Endothelial cell of umbilical vein (primary cell): ENCODE measurements at regions not wholly inside any gene's neighbourhood (a gene's known extent, or its start where the extent isn't known, plus 50 kb on each side); places are given as distances from the start of the nearest gene placed in this dataset.

ENCODE experiments used
- BruUV-seq: library from RNA; stranded (reverse); fragments of 400-500 nt; replicated peaks from 2 replicates; lab custom pipeline; 2021; lab: Mats Ljungman, UMichigan
- CTCF ChIA-PET: fragments of 300-600, 350-600 bp; sonication (Branson Sonifier 250); formaldehyde crosslinking; loops from one replicate; lab custom pipeline; 2021; ENCODE audit warnings: antibody characterized with exemption, inconsistent platforms; lab: Charles Lee
- POLR2A ChIA-PET: fragments of 300-600, 350-600 bp; sonication (Branson Sonifier 250); formaldehyde crosslinking; loops from one replicate; lab custom pipeline; 2021; ENCODE audit warnings: antibody characterized with exemption, inconsistent platforms; lab: Charles Lee
- DNase-seq: peaks from one replicate; pipeline ENCODE4 v3.0.0-alpha.2; 2011; ENCODE audit warnings: low read depth, low spot score
- FAIRE-seq: peaks from 2 replicates; lab custom pipeline; 2011; peaks lifted over from hg19 to GRCh38; lab: Jason Lieb, UNC
- H2AFZ ChIP-seq: 2 replicates; pipeline ENCODE4 v1.6.0; 2012; ENCODE audit warnings: low read depth, low read length, control low read depth, inconsistent platforms
- H3K27ac ChIP-seq: 2 replicates; pipeline ENCODE4 v1.5.1; 2011; ENCODE audit warnings: low read depth, mild to moderate bottlenecking, control low read depth, low read length, moderate library complexity; ENCODE audit not compliant: insufficient read depth
- H3K27me3 ChIP-seq, 2 experiments: 2 replicates each; pipeline versions ENCODE4 v1.6.0 to v1.6.1; 2011; ENCODE audit warnings: low read length in 2 of 2, mixed read lengths in 1 of 2; ENCODE audit not compliant: control insufficient read depth in 2 of 2, insufficient read depth in 2 of 2
- H3K36me3 ChIP-seq, 2 experiments: 2 replicates in 1 of 2; 3 replicates in 1 of 2; pipeline ENCODE4 v1.5.1; 2011; ENCODE audit warnings: low read length in 2 of 2, mild to moderate bottlenecking in 1 of 2, moderate library complexity in 1 of 2; ENCODE audit not compliant: control insufficient read depth in 2 of 2, insufficient read depth in 2 of 2; ENCODE audit errors: extremely low read depth in 1 of 2
- H3K4me1 ChIP-seq: 3 replicates; pipeline ENCODE4 v1.5.1; 2011; ENCODE audit warnings: mild to moderate bottlenecking, low read length; ENCODE audit not compliant: control insufficient read depth, insufficient read depth; ENCODE audit errors: extremely low read depth
- H3K4me2 ChIP-seq: 2 replicates; pipeline ENCODE4 v1.6.1; 2011; ENCODE audit warnings: low read length, control low read depth, mixed read lengths; ENCODE audit not compliant: insufficient read depth
- H3K4me3 ChIP-seq, 3 experiments: fragments of 200-600 bp in 1 of 3; sonication (generic), shearing (Covaris generic) in 1 of 3; replicated peaks in 1 of 3; 2 replicates each; pipeline ENCODE4 v1.5.1; 2011 to 2016; ENCODE audit warnings: control low read depth in 3 of 3, low read length in 3 of 3, mild to moderate bottlenecking in 2 of 3, inconsistent platforms in 1 of 3, low read depth in 1 of 3, moderate library complexity in 1 of 3; ENCODE audit not compliant: insufficient read depth in 1 of 3
- H3K79me2 ChIP-seq: 2 replicates; pipeline ENCODE4 v1.6.0; 2012; ENCODE audit warnings: low read length, inconsistent platforms; ENCODE audit not compliant: control insufficient read depth, insufficient read depth
- H3K9ac ChIP-seq: replicated peaks from 2 replicates; pipeline ENCODE3; 2011; ENCODE audit warnings: low read length, control low read depth; ENCODE audit not compliant: insufficient read depth; ENCODE audit errors: extremely low read depth
- H3K9me1 ChIP-seq: replicated peaks from 3 replicates; pipeline ENCODE4 v1.6.0; 2011; ENCODE audit warnings: mild to moderate bottlenecking, low read length; ENCODE audit not compliant: control insufficient read depth, insufficient read depth; ENCODE audit errors: extremely low read depth
- H3K9me3 ChIP-seq: replicated peaks from 2 replicates; pipeline ENCODE4 v1.5.1; 2012; ENCODE audit warnings: low read length, inconsistent platforms; ENCODE audit not compliant: control insufficient read depth, insufficient read depth
- H4K20me1 ChIP-seq: replicated peaks from 2 replicates; pipeline ENCODE3; 2011; ENCODE audit warnings: mild to moderate bottlenecking, low read length; ENCODE audit not compliant: control insufficient read depth, insufficient read depth; ENCODE audit errors: extremely low read depth
- EZH2 ChIP-seq: IDR thresholded peaks from 2 replicates; pipeline ENCODE4 v1.6.1; 2012; ENCODE audit warnings: borderline replicate concordance, low read depth, mild to moderate bottlenecking, moderate library complexity, low read length, inconsistent platforms; ENCODE audit not compliant: severe bottlenecking
- FOS ChIP-seq: IDR thresholded peaks from 2 replicates; pipeline ENCODE4 v1.6.1; 2011; ENCODE audit warnings: mild to moderate bottlenecking, low read length, moderate library complexity, borderline replicate concordance; ENCODE audit not compliant: insufficient read depth
- GATA2 ChIP-seq: IDR thresholded peaks from 2 replicates; pipeline ENCODE4 v1.7.0; 2011; ENCODE audit warnings: low read depth, mild to moderate bottlenecking, moderate library complexity, mixed read lengths, low read length; ENCODE audit not compliant: insufficient read length, insufficient read depth
- JUN ChIP-seq: IDR thresholded peaks from 2 replicates; pipeline ENCODE4 v1.6.1; 2011; ENCODE audit warnings: borderline replicate concordance, low read depth; ENCODE audit not compliant: insufficient read length, insufficient read depth
- MYC ChIP-seq: IDR thresholded peaks from one replicate; pipeline ENCODE4 v1.6.1; 2011; ENCODE audit warnings: mild to moderate bottlenecking, low read depth, low read length
- POLR2A ChIP-seq: IDR thresholded peaks from 2 replicates; pipeline ENCODE4 v1.6.1; 2012; ENCODE audit warnings: low read depth, mild to moderate bottlenecking, control low read depth, low read length
- POLR2AphosphoS5 ChIP-seq: IDR thresholded peaks from 2 replicates; pipeline ENCODE4 v1.6.1; 2012; ENCODE audit warnings: low read depth, mild to moderate bottlenecking, control low read depth, low read length, moderate library complexity; ENCODE audit not compliant: insufficient read depth
- dilution Hi-C: fragments of 300-500 bp; cut with MboI; formaldehyde crosslinking; loops from one replicate; pipeline ENCODE4 v1.15.0; 2019; ENCODE audit warnings: low sequenced_read_pairs; ENCODE audit not compliant: extremely low pct_ligation_motif_present
- intact Hi-C: fragments of 100-400 bp; cut with micrococcal nuclease; formaldehyde crosslinking; loops from one replicate; pipeline ENCODE4 v1.10.0; 2022
- TF ChIP-seq, protein P1 (sequence below): IDR thresholded peaks from 2 replicates; pipeline ENCODE4 v1.6.1; 2011; ENCODE audit not compliant: insufficient read depth, insufficient read length
- TF ChIP-seq, protein P2 (sequence below), 2 donors: IDR thresholded peaks; 1 replicate in 1 of 2; 2 replicates in 1 of 2; pipeline ENCODE4 v1.5.1; 2011; ENCODE audit warnings: low read length in 2 of 2, mild to moderate bottlenecking in 2 of 2, moderate library complexity in 2 of 2, control low read depth in 1 of 2, inconsistent platforms in 1 of 2, low read depth in 1 of 2; ENCODE audit not compliant: insufficient read depth in 1 of 2; ENCODE audit errors: extremely low read depth in 1 of 2

DNA sequence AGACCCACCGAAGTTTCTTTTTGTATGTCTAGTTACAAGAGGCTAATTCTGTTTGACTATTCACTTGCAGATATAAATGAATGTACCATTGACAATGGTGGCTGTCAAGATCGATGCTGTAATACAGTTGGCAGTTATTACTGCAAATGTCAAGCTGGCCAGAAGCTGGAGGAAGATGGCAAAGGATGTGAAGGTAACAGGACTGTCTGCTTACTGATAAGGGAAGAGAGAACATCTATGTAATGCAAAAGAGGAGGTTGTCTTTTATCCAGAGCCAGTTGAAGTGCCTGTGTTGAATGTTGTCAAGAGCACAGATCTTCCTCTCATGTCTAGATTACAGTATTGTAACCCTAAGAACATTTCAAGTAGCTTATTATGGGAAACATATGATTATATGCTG lies 549.5 kb upstream of the GOLIM4 start:
- DNase-seq, result no peak

DNA sequence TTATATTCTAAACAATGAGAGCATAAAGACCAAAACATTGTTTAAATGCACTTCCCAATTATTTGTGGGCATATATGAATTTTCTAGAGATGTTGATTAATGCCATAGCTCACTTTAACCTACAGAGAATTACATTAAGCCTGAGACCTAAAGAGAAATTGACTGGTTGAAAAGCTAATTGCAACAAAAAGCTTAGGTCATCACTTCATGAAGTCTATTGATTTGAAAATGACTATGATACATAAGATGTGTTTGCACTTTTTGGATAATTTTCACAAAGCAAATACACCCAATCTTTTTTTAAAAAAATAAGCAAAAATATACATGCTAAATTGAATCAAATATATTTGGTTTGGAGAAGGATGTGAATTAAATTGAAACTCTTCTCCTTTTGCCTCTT lies 532.8 kb upstream of the GOLIM4 start:
- no peak for FAIRE-seq
- CTCF ChIA-PET, result interaction anchor here (0.9 to 2.0 kb wide), 4 partner anchors 8 to 218 kb away, joined by 3 to 9 read pairs (median 4); no protein-coding TSS in a partner anchor
- Histone ChIP-seq H3K4me1 (no peaks in the 10 kb centered on the region), H3K4me3 (no peak overlapping the region), H3K9me1 (no peaks in the 10 kb centered on the region), H3K9me3 (no peaks in the 10 kb centered on the region), H3K79me2 (no peaks in the 10 kb centered on the region), H3K27me3 (peaks cover 0 to 5% of the 10 kb centered on the region in 2 experiments), H4K20me1 (no peaks in the 10 kb centered on the region), H2AFZ (no peak overlapping the region), H3K36me3 (no peaks in the 10 kb centered on the region), H3K27ac (no peak overlapping the region), H3K9ac (no peak overlapping the region), H3K4me2 (no peak overlapping the region)
- POLR2A ChIA-PET, result no interaction called here
- dilution Hi-C loops (no loop called here), intact Hi-C loops (loop anchor here (5.0 kb wide), 1 partner anchor 219 kb away; no protein-coding TSS in a partner anchor)
- DNase-seq, result no peak
- TF ChIP-seq GATA2, result no peak
- TF ChIP-seq POLR2A, result no peak
- no peak for TF ChIP-seq POLR2AphosphoS5
- TF ChIP-seq, protein P1, sequence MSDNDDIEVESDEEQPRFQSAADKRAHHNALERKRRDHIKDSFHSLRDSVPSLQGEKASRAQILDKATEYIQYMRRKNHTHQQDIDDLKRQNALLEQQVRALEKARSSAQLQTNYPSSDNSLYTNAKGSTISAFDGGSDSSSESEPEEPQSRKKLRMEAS, result no peak
- no peak for TF ChIP-seq JUN
- no peak for TF ChIP-seq FOS
- TF ChIP-seq, protein P2, sequence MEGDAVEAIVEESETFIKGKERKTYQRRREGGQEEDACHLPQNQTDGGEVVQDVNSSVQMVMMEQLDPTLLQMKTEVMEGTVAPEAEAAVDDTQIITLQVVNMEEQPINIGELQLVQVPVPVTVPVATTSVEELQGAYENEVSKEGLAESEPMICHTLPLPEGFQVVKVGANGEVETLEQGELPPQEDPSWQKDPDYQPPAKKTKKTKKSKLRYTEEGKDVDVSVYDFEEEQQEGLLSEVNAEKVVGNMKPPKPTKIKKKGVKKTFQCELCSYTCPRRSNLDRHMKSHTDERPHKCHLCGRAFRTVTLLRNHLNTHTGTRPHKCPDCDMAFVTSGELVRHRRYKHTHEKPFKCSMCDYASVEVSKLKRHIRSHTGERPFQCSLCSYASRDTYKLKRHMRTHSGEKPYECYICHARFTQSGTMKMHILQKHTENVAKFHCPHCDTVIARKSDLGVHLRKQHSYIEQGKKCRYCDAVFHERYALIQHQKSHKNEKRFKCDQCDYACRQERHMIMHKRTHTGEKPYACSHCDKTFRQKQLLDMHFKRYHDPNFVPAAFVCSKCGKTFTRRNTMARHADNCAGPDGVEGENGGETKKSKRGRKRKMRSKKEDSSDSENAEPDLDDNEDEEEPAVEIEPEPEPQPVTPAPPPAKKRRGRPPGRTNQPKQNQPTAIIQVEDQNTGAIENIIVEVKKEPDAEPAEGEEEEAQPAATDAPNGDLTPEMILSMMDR (IDR thresholded peaks at IDR 0.05; ENCODE audit: extremely low read depth in 1 of 2, insufficient read depth in 1 of 2, low read depth in 1 of 2, low read length in 2 of 2), result no peak
- no peak for TF ChIP-seq MYC
- TF ChIP-seq EZH2, result no peak
- no TSS peak for BruUV-seq

More for the DNA sequence above, 549.5 kb upstream of the GOLIM4 start:
- TF ChIP-seq POLR2AphosphoS5, result no peak
- no peak for TF ChIP-seq MYC
- no TSS peak for BruUV-seq
- Histone ChIP-seq H3K79me2 (no peaks in the 10 kb centered on the region), H3K9me1 (no peaks in the 10 kb centered on the region), H3K27ac (no peak overlapping the region), H3K27me3 (peaks cover 0 to 1% of the 10 kb centered on the region in 2 experiments), H3K4me3 (no peak overlapping the region), H3K4me2 (no peak overlapping the region), H2AFZ (no peak overlapping the region), H3K36me3 (no peaks in the 10 kb centered on the region), H3K4me1 (no peaks in the 10 kb centered on the region), H4K20me1 (no peaks in the 10 kb centered on the region), H3K9me3 (no peaks in the 10 kb centered on the region), H3K9ac (no peak overlapping the region)
- intact Hi-C loops, result no loop called here
- no peak for FAIRE-seq
- dilution Hi-C loops, result no loop called here
- ChIA-PET CTCF (no interaction called here), POLR2A (no interaction called here)
